HepG2 (cell line): ENCODE measurements at regions not wholly inside any gene's neighbourhood (a gene's known extent, or its start where the extent isn't known, plus 50 kb on each side); places are given as distances from the start of the nearest gene placed in this dataset.

Source experiments
- CTCF ChIP-seq: sonication (generic); formaldehyde crosslinking; IDR thresholded peaks from 2 replicates; pipeline ENCODE4 v1.5.0; 2020; ENCODE audit warnings: mild to moderate bottlenecking, missing genetic modification reagents, moderate library complexity
- HNRNPK ChIP-seq: fragments of 200-400 bp; formaldehyde crosslinking; IDR thresholded peaks from 2 replicates; pipeline ENCODE4 v1.6.1; 2018; ENCODE audit warnings: low read length, low read depth, moderate library complexity, mild to moderate bottlenecking; ENCODE audit not compliant: poor library complexity, severe bottlenecking
- MAX ChIP-seq: IDR thresholded peaks from 2 replicates; pipeline ENCODE4 v1.6.1; 2012; ENCODE audit warnings: inconsistent platforms
- PITX1 ChIP-seq: sonication (generic); formaldehyde crosslinking; IDR thresholded peaks from 2 replicates; pipeline ENCODE4 v1.5.1; 2020; ENCODE audit warnings: mild to moderate bottlenecking, missing genetic modification reagents
- SIN3A ChIP-seq: IDR thresholded peaks from 2 replicates; pipeline ENCODE4 v1.6.1; 2011; ENCODE audit warnings: low read depth, mild to moderate bottlenecking, control low read depth, low read length, borderline replicate concordance
- SIX4 ChIP-seq: sonication (generic); formaldehyde crosslinking; IDR thresholded peaks from 2 replicates; pipeline ENCODE4 v1.4.0; 2020; ENCODE audit warnings: missing genetic modification reagents
- TCF7 ChIP-seq: sonication (generic); IDR thresholded peaks from 2 replicates; pipeline ENCODE4 v1.6.1; 2016; ENCODE audit warnings: antibody characterized with exemption, low read depth
- ZFP36 ChIP-seq: fragments of 150-350 bp; IDR thresholded peaks from 2 replicates; pipeline ENCODE4 v1.6.1; 2018; ENCODE audit warnings: borderline replicate concordance, low read length, low read depth; ENCODE audit not compliant: partially characterized antibody
- ZNF468 ChIP-seq: sonication (generic); formaldehyde crosslinking; IDR thresholded peaks from 2 replicates; pipeline ENCODE4 v1.8.0; 2022; ENCODE audit warnings: mild to moderate bottlenecking, moderate library complexity, missing genetic modification reagents

- TF ChIP-seq PITX1 (CRISPR knock-in tag), result no peak
- no peak for TF ChIP-seq MAX
- no peak for TF ChIP-seq CTCF (CRISPR knock-in tag)
- no peak for TF ChIP-seq ZNF468 (CRISPR knock-in tag)
- TF ChIP-seq SIX4 (CRISPR knock-in tag), result no peak
- no peak for TF ChIP-seq TCF7
- TF ChIP-seq SIN3A, result no peak
- TF ChIP-seq HNRNPK, result no peak
- TF ChIP-seq ZFP36, result no peak
Observed at GRCh38 chr9:19840953-19841352, 52.1 kb upstream of the SLC24A2 start.
